PC-3 (cell line): ENCODE measurements at regions not wholly inside any gene's neighbourhood (a gene's known extent, or its start where the extent isn't known, plus 50 kb on each side); places are given as distances from the start of the nearest gene placed in this dataset.

Experiments used
- ATAC-seq: fragments of 200-7000 bp; cut with Tn5 transposase; 2 replicates; pipeline ENCODE4 v1.9.1; 2020; ENCODE audit warnings: mild to moderate bottlenecking, moderate library complexity
- BruUV-seq: library from RNA; stranded (reverse); fragments of 400-500 nt; replicated peaks from 2 replicates; lab custom pipeline; 2021; lab: Mats Ljungman, UMichigan
- CTCF ChIA-PET: fragments of 300-600 bp; sonication (Branson Sonifier 250); formaldehyde crosslinking; loops from one replicate; lab custom pipeline; 2022; ENCODE audit warnings: antibody characterized with exemption; lab: Charles Lee
- POLR2A ChIA-PET: fragments of 300-600 bp; sonication (Branson Sonifier 250); formaldehyde crosslinking; loops from one replicate; lab custom pipeline; 2022; ENCODE audit warnings: antibody characterized with exemption; ENCODE audit not compliant: unreplicated experiment; lab: Charles Lee
- DNase-seq: peaks from one replicate; pipeline ENCODE4 v3.0.0-alpha.2; 2015
- H2AFZ ChIP-seq: fragments of 300-600 bp; sonication (generic); 2 replicates; pipeline ENCODE4 v1.6.0; 2016; ENCODE audit warnings: antibody characterized with exemption, low read length
- H3F3A ChIP-seq: fragments of 300-600 bp; sonication (generic); one replicate; pipeline ENCODE4 v1.6.0; 2017; ENCODE audit warnings: antibody characterized with exemption, low read length, control low read depth, mild to moderate bottlenecking; ENCODE audit not compliant: unreplicated experiment
- H3K27ac ChIP-seq: fragments of 300-600 bp; sonication (generic); 2 replicates; pipeline ENCODE4 v1.5.1; 2016; ENCODE audit warnings: mild to moderate bottlenecking, low read length
- H3K27me3 ChIP-seq: fragments of 300-600 bp; sonication (generic); 2 replicates; pipeline ENCODE4 v1.6.1; 2016; ENCODE audit warnings: low read length, mixed read lengths
- H3K36me3 ChIP-seq: fragments of 300-600 bp; sonication (generic); 2 replicates; pipeline ENCODE4 v1.6.1; 2016; ENCODE audit warnings: low read depth, mixed run types, low read length, mixed read lengths
- H3K4me1 ChIP-seq: fragments of 300-600 bp; sonication (generic); 2 replicates; pipeline ENCODE4 v1.5.1; 2016; ENCODE audit warnings: low read length; ENCODE audit not compliant: insufficient read depth
- H3K4me2 ChIP-seq: fragments of 300-600 bp; sonication (generic); 2 replicates; pipeline ENCODE4 v1.6.0; 2016; ENCODE audit warnings: low read length
- H3K4me3 ChIP-seq: fragments of 300-600 bp; sonication (generic); 2 replicates; pipeline ENCODE4 v1.5.1; 2016; ENCODE audit warnings: mild to moderate bottlenecking, low read length, mixed read lengths
- H3K79me2 ChIP-seq: fragments of 300-600 bp; sonication (generic); 2 replicates; pipeline ENCODE4 v1.6.1; 2017; ENCODE audit warnings: low read length, mixed read lengths
- H3K9ac ChIP-seq: fragments of 300-600 bp; sonication (generic); 2 replicates; pipeline ENCODE4 v1.6.0; 2016; ENCODE audit warnings: mild to moderate bottlenecking, low read length
- H3K9me2 ChIP-seq: fragments of 300-600 bp; sonication (generic); replicated peaks from 2 replicates; pipeline ENCODE4 v1.6.1; 2016; ENCODE audit warnings: mixed run types, low read length, mixed read lengths
- H3K9me3 ChIP-seq: fragments of 300-600 bp; sonication (generic); 2 replicates; pipeline ENCODE4 v1.6.1; 2016; ENCODE audit warnings: low read length, mixed read lengths
- H4K20me1 ChIP-seq: fragments of 300-600 bp; sonication (generic); 2 replicates; pipeline ENCODE4 v1.6.1; 2016; ENCODE audit warnings: low read length, mixed read lengths
- EZH2 ChIP-seq: fragments of 300-600 bp; sonication (generic); IDR thresholded peaks from one replicate; pipeline ENCODE4 v1.6.1; 2017; ENCODE audit warnings: antibody characterized with exemption, mild to moderate bottlenecking, low read length; ENCODE audit not compliant: unreplicated experiment
- EZH2phosphoT487 ChIP-seq: fragments of 300-600 bp; sonication (generic); IDR thresholded peaks from 2 replicates; pipeline ENCODE4 v1.6.1; 2018; ENCODE audit warnings: mild to moderate bottlenecking, antibody characterized with exemption, low read length, borderline replicate concordance
- intact Hi-C: fragments of 100-400 bp; cut with micrococcal nuclease; formaldehyde crosslinking; loops from 2 replicates; pipeline ENCODE4 v1.9.0; 2023
- TF ChIP-seq, protein P1 (sequence below): fragments of 300-600 bp; sonication (generic); conservative IDR thresholded peaks from 2 replicates; pipeline ENCODE4 v1.5.1; 2017; ENCODE audit warnings: antibody characterized with exemption, low read depth, mild to moderate bottlenecking, low read length

DNA sequence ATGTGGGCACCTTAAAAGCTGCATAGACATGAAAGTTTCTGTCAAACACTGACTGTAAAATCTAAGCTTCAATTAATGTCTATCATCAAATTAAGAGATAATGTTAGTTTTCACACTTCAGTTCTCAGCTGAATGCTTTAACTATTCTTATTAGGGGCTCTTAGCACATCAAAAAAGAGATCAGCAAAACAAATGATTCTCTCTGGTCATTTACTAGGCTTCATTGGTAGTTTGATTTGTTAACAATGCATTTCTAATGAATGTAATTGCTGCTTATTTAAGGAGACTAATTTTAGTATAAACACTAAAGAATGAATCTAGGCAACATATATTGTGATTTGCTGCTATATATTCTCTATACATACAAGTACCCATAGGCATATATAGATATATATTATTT, 1182.0 kb downstream of the MAT2B start:
- Histone ChIP-seq H3K4me3 (no peak overlapping the region), H3K27me3 (no peaks in the 10 kb centered on the region), H3K36me3 (no peaks in the 10 kb centered on the region), H3K4me2 (no peak overlapping the region), H3K9ac (no peak overlapping the region), H2AFZ (no peak overlapping the region), H3K4me1 (no peaks in the 10 kb centered on the region), H3K79me2 (no peaks in the 10 kb centered on the region), H3K27ac (no peak overlapping the region), H3F3A (no peaks in the 10 kb centered on the region), H3K9me2 (no peaks in the 10 kb centered on the region), H3K9me3 (no peaks in the 10 kb centered on the region), H4K20me1 (no peaks in the 10 kb centered on the region)
- POLR2A ChIA-PET, result no interaction called here
- intact Hi-C loops, result no loop called here
- BruUV-seq, result no TSS peak
- CTCF ChIA-PET, result no interaction called here
- no peak for DNase-seq
- ATAC-seq, result no peak
- TF ChIP-seq EZH2phosphoT487 (no peak), EZH2 (no peak)
- TF ChIP-seq, protein P1, sequence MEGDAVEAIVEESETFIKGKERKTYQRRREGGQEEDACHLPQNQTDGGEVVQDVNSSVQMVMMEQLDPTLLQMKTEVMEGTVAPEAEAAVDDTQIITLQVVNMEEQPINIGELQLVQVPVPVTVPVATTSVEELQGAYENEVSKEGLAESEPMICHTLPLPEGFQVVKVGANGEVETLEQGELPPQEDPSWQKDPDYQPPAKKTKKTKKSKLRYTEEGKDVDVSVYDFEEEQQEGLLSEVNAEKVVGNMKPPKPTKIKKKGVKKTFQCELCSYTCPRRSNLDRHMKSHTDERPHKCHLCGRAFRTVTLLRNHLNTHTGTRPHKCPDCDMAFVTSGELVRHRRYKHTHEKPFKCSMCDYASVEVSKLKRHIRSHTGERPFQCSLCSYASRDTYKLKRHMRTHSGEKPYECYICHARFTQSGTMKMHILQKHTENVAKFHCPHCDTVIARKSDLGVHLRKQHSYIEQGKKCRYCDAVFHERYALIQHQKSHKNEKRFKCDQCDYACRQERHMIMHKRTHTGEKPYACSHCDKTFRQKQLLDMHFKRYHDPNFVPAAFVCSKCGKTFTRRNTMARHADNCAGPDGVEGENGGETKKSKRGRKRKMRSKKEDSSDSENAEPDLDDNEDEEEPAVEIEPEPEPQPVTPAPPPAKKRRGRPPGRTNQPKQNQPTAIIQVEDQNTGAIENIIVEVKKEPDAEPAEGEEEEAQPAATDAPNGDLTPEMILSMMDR, result no peak

DNA sequence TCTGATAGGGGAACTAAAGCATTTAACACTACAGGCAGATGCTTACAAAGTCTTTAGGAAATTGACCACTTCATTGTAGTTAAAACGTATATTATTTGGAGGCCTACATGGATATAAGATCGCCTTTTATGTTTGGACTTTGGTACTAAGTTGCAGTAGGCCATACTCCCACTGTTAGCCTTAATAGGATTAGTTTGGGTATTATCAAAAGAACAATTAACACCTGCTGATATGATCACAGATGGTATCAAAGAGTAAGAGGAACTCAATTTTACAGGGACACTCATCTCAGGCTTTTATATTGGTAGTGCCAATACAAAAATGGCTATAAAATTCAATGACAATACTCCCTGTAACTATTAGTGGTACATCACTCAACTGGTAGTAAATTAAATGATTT, 1183.0 kb downstream of the MAT2B start:
- no peak for DNase-seq
- CTCF ChIA-PET, result no interaction called here
- POLR2A ChIA-PET, result no interaction called here
- no peaks in the 10 kb centered on the region for H3K36me3 ChIP-seq
- H3K79me2 ChIP-seq, result no peaks in the 10 kb centered on the region
- no peaks in the 10 kb centered on the region for H3K9me2 ChIP-seq
- H3K27me3 ChIP-seq, result no peaks in the 10 kb centered on the region
- H3K4me1 ChIP-seq, result no peaks in the 10 kb centered on the region
- intact Hi-C loops, result no loop called here
- H4K20me1 ChIP-seq, result no peaks in the 10 kb centered on the region
- no peak overlapping the region for H3K27ac ChIP-seq
- ATAC-seq, result no peak
- no peaks in the 10 kb centered on the region for H3F3A ChIP-seq
- no peak overlapping the region for H3K4me2 ChIP-seq
- H3K4me3 ChIP-seq, result no peak overlapping the region
- TF ChIP-seq EZH2 (no peak), EZH2phosphoT487 (no peak)
- TF ChIP-seq, protein P1, result no peak
- no TSS peak for BruUV-seq
- H3K9me3 ChIP-seq, result no peaks in the 10 kb centered on the region
- H3K9ac ChIP-seq, result no peak overlapping the region
- H2AFZ ChIP-seq, result no peak overlapping the region

DNA sequence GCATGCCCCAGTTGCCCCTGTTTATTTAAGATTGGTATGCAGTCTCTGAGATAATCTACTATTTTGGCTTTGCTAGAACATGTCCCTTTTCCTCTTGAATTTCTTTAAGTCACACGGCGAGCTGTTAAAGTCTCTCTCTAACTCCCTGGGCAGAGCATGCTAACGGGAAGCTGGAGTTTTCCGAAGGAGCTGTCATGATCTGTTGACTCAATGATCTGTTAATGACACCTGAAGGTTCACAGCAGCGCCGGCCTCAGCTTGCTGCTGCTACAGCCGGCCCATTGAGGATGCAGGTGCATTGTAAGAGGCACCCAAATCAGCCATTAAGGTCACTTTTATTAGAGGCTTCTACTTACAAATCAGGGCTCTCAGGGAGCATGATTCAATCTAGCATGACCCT, 1203.4 kb downstream of the MAT2B start:
- BruUV-seq, result no TSS peak
- no peak overlapping the region for H3K4me3 ChIP-seq
- POLR2A ChIA-PET, result no interaction called here
- no peaks in the 10 kb centered on the region for H3K9me3 ChIP-seq
- H2AFZ ChIP-seq, result no peak overlapping the region
- DNase-seq (no peak), ATAC-seq (no peak)
- no peaks in the 10 kb centered on the region for H4K20me1 ChIP-seq
- CTCF ChIA-PET, result no interaction called here
- H3F3A ChIP-seq, result no peaks in the 10 kb centered on the region
- H3K79me2 ChIP-seq, result no peaks in the 10 kb centered on the region
- no peaks in the 10 kb centered on the region for H3K27me3 ChIP-seq
- H3K9me2 ChIP-seq, result no peaks in the 10 kb centered on the region
- intact Hi-C loops, result no loop called here
- no peak overlapping the region for H3K9ac ChIP-seq
- H3K4me1 ChIP-seq, result no peaks in the 10 kb centered on the region
- TF ChIP-seq EZH2phosphoT487 (no peak), EZH2 (no peak)
- TF ChIP-seq, protein P1, result no peak
- no peak overlapping the region for H3K27ac ChIP-seq
- no peaks in the 10 kb centered on the region for H3K36me3 ChIP-seq
- no peak overlapping the region for H3K4me2 ChIP-seq
